GM23248 (cell line): ENCODE measurements at regions not wholly inside any gene's neighbourhood (a gene's known extent, or its start where the extent isn't known, plus 50 kb on each side); places are given as distances from the start of the nearest gene placed in this dataset.

Experiments used
- EZH2 ChIP-seq: fragments of 200-600 bp; sonication (generic); IDR thresholded peaks from 2 replicates; pipeline ENCODE4 v1.6.1; 2018; ENCODE audit warnings: antibody characterized with exemption, mild to moderate bottlenecking; ENCODE audit not compliant: insufficient read depth, poor library complexity, severe bottlenecking
- EZH2phosphoT487 ChIP-seq: fragments of 200-600 bp; sonication (generic); IDR thresholded peaks from 2 replicates; pipeline ENCODE4 v1.6.1; 2018; ENCODE audit warnings: antibody characterized with exemption, moderate library complexity, mild to moderate bottlenecking, low read depth; ENCODE audit not compliant: insufficient read depth

GRCh38 chr3:177484206-177484605 is 286.9 kb upstream of the TBL1XR1 start:
- TF ChIP-seq EZH2phosphoT487 (no peak), EZH2 (no peak)
